ENCODE measurements at regions not wholly inside any gene's neighbourhood (a gene's known extent, or its start where the extent isn't known, plus 50 kb on each side); places are given as distances from the start of the nearest gene placed in this dataset.

DNA sequence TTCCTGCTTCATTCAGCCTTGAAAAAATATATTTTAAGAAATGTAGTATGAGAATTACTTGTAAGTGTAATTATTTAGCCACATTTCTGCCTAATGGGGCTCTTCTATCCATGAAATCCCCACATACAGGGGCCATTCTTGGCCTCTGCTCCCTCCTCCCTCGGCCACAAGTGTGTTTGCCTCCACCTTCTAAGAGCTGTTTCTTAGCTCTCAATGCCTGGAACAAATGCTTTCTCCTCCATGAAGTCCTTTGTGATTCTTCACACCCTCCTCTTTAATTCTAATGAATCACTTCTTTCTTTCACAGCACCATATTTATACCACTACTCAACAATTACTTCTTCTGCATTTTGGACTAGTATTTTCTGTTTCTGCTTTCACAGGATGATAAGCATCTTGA is 88.8 kb upstream of the BET1 start:
- Histone ChIP-seq H3K36me3 (ENCODE audit: control insufficient read depth in 2 of 2, insufficient read depth in 1 of 2, low read length in 2 of 2) (no peaks in the 10 kb centered on the region), H3K9me3 (ENCODE audit: control insufficient read depth, insufficient read depth, low read depth, low read length) (no peaks in the 10 kb centered on the region), H3K27ac (ENCODE audit: extremely low read depth, low read depth, low read length) (no peak overlapping the region), H3K4me3 (ENCODE audit: low read depth, low read length) (no peak overlapping the region), H3K4me1 (ENCODE audit: control insufficient read depth, insufficient read depth, low read length) (no peaks in the 10 kb centered on the region)
- TF ChIP-seq ZNF114 (tag by site-specific recombination; IDR thresholded peaks at IDR 0.05), result no peak
- ChIA-PET CTCF (no interaction called here), POLR2A (interaction anchor here (0.5 kb wide), 1 partner anchor 351 kb away, joined by 9 read pairs; no protein-coding TSS in a partner anchor)

DNA sequence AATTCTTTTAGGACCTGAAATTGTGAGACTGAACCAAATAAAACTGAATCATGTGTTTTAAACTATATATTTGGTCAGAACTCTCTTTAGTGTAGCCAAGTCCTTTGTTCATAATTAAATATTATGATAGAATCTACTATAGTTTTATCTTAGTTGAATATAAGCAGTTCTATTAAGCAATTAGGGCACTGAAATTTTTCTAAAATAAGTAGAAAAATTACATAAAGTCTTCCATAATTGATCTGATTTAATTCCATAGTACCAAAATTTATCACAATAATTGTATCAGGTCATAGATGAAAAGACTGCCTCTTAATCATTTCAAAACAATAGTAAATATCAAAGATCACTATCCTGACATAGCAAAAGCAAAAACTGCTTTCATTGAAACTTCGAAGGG is 90.1 kb upstream of the BET1 start:
- CTCF ChIA-PET, result interaction anchor here (0.6 kb wide), 1 partner anchor 191 kb away, joined by 3 read pairs; no protein-coding TSS in a partner anchor
- Histone ChIP-seq H3K36me3 (ENCODE audit: control insufficient read depth in 2 of 2, insufficient read depth in 1 of 2, low read length in 2 of 2) (no peaks in the 10 kb centered on the region), H3K4me1 (ENCODE audit: control insufficient read depth, insufficient read depth, low read length) (no peaks in the 10 kb centered on the region), H3K4me3 (ENCODE audit: low read depth, low read length) (no peak overlapping the region), H3K9me3 (ENCODE audit: control insufficient read depth, insufficient read depth, low read depth, low read length) (no peaks in the 10 kb centered on the region), H3K27ac (ENCODE audit: extremely low read depth, low read depth, low read length) (no peak overlapping the region)
- TF ChIP-seq ZNF394 (tag by site-specific recombination; IDR thresholded peaks at IDR 0.05; ENCODE audit: borderline replicate concordance), result no peak
- TF ChIP-seq ZNF23 (tag by site-specific recombination; IDR thresholded peaks at IDR 0.05; ENCODE audit: borderline replicate concordance), result no peak
- TF ChIP-seq, protein P1, sequence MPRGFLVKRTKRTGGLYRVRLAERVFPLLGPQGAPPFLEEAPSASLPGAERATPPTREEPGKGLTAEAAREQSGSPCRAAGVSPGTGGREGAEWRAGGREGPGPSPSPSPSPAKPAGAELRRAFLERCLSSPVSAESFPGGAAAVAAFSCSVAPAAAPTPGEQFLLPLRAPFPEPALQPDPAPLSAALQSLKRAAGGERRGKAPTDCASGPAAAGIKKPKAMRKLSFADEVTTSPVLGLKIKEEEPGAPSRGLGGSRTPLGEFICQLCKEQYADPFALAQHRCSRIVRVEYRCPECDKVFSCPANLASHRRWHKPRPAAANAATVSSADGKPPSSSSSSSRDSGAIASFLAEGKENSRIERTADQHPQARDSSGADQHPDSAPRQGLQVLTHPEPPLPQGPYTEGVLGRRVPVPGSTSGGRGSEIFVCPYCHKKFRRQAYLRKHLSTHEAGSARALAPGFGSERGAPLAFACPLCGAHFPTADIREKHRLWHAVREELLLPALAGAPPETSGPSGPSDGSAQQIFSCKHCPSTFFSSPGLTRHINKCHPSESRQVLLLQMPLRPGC (tag by site-specific recombination; IDR thresholded peaks at IDR 0.05), result no peak
- TF ChIP-seq ZNF350 (tag by site-specific recombination; IDR thresholded peaks at IDR 0.05), result no peak
- TF ChIP-seq ZNF10 (tag by site-specific recombination; IDR thresholded peaks at IDR 0.05), result no peak
- TF ChIP-seq ZNF354C (tag by site-specific recombination; IDR thresholded peaks at IDR 0.05; ENCODE audit: borderline replicate concordance, low read depth), result no peak
- no peak for TF ChIP-seq ZNF423 (tag by site-specific recombination; IDR thresholded peaks at IDR 0.05)
- TF ChIP-seq ZNF202 (tag by site-specific recombination; IDR thresholded peaks at IDR 0.05; ENCODE audit: borderline replicate concordance), result no peak
- TF ChIP-seq SP2 (tag by site-specific recombination; IDR thresholded peaks at IDR 0.05), result no peak
- no peak for TF ChIP-seq ZNF274 (IDR thresholded peaks at IDR 0.05; ENCODE audit: low read length)
- TF ChIP-seq ZNF274 (tag by site-specific recombination; IDR thresholded peaks at IDR 0.05; ENCODE audit: borderline replicate concordance), result no peak
- TF ChIP-seq ZNF692 (tag by site-specific recombination; IDR thresholded peaks at IDR 0.05), result no peak
- no peak for TF ChIP-seq GLI4 (tag by site-specific recombination; IDR thresholded peaks at IDR 0.05)
- no peak for TF ChIP-seq WT1 (tag by site-specific recombination; IDR thresholded peaks at IDR 0.05)
- no peak for TF ChIP-seq ZNF624 (tag by site-specific recombination; IDR thresholded peaks at IDR 0.05)
- no peak for TF ChIP-seq KLF8 (tag by site-specific recombination; IDR thresholded peaks at IDR 0.05)
- TF ChIP-seq, protein P2, sequence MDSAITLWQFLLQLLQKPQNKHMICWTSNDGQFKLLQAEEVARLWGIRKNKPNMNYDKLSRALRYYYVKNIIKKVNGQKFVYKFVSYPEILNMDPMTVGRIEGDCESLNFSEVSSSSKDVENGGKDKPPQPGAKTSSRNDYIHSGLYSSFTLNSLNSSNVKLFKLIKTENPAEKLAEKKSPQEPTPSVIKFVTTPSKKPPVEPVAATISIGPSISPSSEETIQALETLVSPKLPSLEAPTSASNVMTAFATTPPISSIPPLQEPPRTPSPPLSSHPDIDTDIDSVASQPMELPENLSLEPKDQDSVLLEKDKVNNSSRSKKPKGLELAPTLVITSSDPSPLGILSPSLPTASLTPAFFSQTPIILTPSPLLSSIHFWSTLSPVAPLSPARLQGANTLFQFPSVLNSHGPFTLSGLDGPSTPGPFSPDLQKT (IDR thresholded peaks at IDR 0.05; ENCODE audit: borderline replicate concordance, low read depth, low read length), result no peak
- POLR2A ChIA-PET, result no interaction called here

DNA sequence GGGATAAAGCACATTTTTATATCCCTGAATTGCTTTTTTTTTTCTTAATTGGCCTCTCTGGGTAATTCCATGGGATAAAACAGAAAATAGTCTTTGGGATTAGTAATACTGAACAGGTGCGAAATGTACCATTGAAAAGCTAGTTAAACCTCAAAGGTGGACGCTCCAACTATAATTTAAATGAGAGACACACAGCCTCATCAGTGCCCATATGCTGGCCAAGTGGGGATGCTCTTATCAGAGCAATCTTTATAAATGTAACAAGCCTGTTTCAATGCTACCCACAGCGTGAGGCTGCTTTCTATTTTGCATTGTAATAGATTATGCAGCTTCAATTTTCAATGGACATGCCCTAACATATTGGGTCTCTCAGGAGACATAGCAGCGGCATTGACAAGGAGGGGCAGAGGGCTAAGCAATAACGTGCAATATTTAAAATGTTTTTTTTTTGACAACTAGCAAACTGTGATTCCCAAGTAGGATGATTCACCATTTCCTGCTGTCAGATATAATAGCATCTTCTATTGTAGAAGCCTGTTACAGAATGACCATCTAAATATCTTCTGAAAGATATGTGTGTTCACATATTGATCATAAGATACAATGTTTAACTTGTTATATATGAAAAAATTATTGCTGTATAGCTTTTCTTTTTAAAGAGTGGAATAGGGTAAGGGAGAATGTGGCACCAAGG is 91.3 kb upstream of the BET1 start:
- Histone ChIP-seq H3K27ac (ENCODE audit: extremely low read depth, low read depth, low read length) (no peak overlapping the region), H3K9me3 (ENCODE audit: control insufficient read depth, insufficient read depth, low read depth, low read length) (no peaks in the 10 kb centered on the region), H3K4me3 (ENCODE audit: low read depth, low read length) (no peak overlapping the region), H3K36me3 (ENCODE audit: control insufficient read depth in 2 of 2, insufficient read depth in 1 of 2, low read length in 2 of 2) (no peaks in the 10 kb centered on the region), H3K4me1 (ENCODE audit: control insufficient read depth, insufficient read depth, low read length) (no peaks in the 10 kb centered on the region)
- CTCF ChIA-PET, result interaction anchor here (0.6 to 0.8 kb wide), 5 partner anchors 168 to 380 kb away, joined by 3 to 5 read pairs (median 3); no protein-coding TSS in a partner anchor
- TF ChIP-seq ZBTB6 (tag by site-specific recombination; IDR thresholded peaks at IDR 0.05) (no peak), ZNF132 (tag by site-specific recombination; IDR thresholded peaks at IDR 0.05; ENCODE audit: borderline replicate concordance) (no peak), ZNF624 (tag by site-specific recombination; IDR thresholded peaks at IDR 0.05) (no peak), WT1 (tag by site-specific recombination; IDR thresholded peaks at IDR 0.05) (no peak)
- TF ChIP-seq, protein P3, sequence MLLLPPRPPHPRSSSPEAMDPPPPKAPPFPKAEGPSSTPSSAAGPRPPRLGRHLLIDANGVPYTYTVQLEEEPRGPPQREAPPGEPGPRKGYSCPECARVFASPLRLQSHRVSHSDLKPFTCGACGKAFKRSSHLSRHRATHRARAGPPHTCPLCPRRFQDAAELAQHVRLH (tag by site-specific recombination; IDR thresholded peaks at IDR 0.05), result no peak
- POLR2A ChIA-PET, result no interaction called here
